Liver (tissue), 8 donors: ENCODE measurements at regions not wholly inside any gene's neighbourhood (a gene's known extent, or its start where the extent isn't known, plus 50 kb on each side); places are given as distances from the start of the nearest gene placed in this dataset.

Experiments
- DNase-seq: peaks from one replicate; pipeline ENCODE4 v3.0.0-alpha.2; 2017; ENCODE audit warnings: low spot score
- H3K27ac ChIP-seq, 2 donors: one replicate each; pipeline ENCODE4 v1.7.0; 2013; ENCODE audit warnings: inconsistent platforms in 2 of 2, low read length in 2 of 2, control low read depth in 1 of 2, low read depth in 1 of 2, mild to moderate bottlenecking in 1 of 2
- H3K27me3 ChIP-seq, 4 donors: one replicate each; pipeline versions ENCODE4 v1.6.1 to v1.7.0; 2013; ENCODE audit warnings: low read length in 3 of 4, inconsistent platforms in 1 of 4, mild to moderate bottlenecking in 1 of 4, moderate library complexity in 1 of 4; ENCODE audit not compliant: control insufficient read depth in 4 of 4, insufficient read depth in 4 of 4
- H3K36me3 ChIP-seq, 4 donors: one replicate each; pipeline versions ENCODE4 v1.6.1 to v1.7.0; 2013; ENCODE audit warnings: low read length in 3 of 4, mild to moderate bottlenecking in 3 of 4, low read depth in 1 of 4, moderate library complexity in 1 of 4; ENCODE audit not compliant: control insufficient read depth in 4 of 4, insufficient read depth in 3 of 4
- H3K4me1 ChIP-seq, 4 donors: one replicate each; pipeline versions ENCODE4 v1.6.1 to v1.7.0; 2013; ENCODE audit warnings: low read length in 3 of 4, mild to moderate bottlenecking in 3 of 4, moderate library complexity in 1 of 4; ENCODE audit not compliant: control insufficient read depth in 4 of 4, insufficient read depth in 4 of 4
- H3K4me3 ChIP-seq, 3 donors: one replicate each; pipeline versions ENCODE4 v1.6.1 to v1.7.0; 2013; ENCODE audit warnings: low read length in 3 of 3, control low read depth in 1 of 3, low read depth in 1 of 3, mild to moderate bottlenecking in 1 of 3
- H3K9ac ChIP-seq, 2 donors: one replicate each; pipeline ENCODE4 v1.7.0; 2013; ENCODE audit warnings: low read length in 2 of 2, mild to moderate bottlenecking in 2 of 2, moderate library complexity in 2 of 2, control low read depth in 1 of 2, low read depth in 1 of 2
- H3K9me3 ChIP-seq, 4 donors: one replicate each; pipeline versions ENCODE4 v1.6.1 to v1.7.0; 2013; ENCODE audit warnings: low read length in 3 of 4; ENCODE audit not compliant: control insufficient read depth in 4 of 4
- CTCF ChIP-seq: fragments of 150-350 bp; IDR thresholded peaks from 2 replicates; pipeline ENCODE4 v1.5.1; 2017; ENCODE audit warnings: improper control_type of control experiment, low read depth, low read length; ENCODE audit not compliant: missing input control
- EGR1 ChIP-seq, 2 donors: IDR thresholded peaks; 2 replicates each; pipeline ENCODE4 v1.6.1; 2016 to 2018; ENCODE audit warnings: antibody characterized with exemption in 2 of 2, low read depth in 2 of 2
- FOXA1 ChIP-seq: IDR thresholded peaks from 2 replicates; pipeline ENCODE4 v1.6.1; 2016; ENCODE audit warnings: antibody characterized with exemption
- FOXA2 ChIP-seq: IDR thresholded peaks from 2 replicates; pipeline ENCODE4 v1.6.1; 2016; ENCODE audit warnings: antibody characterized with exemption
- GABPA ChIP-seq, 2 donors: IDR thresholded peaks in 1 of 2; conservative IDR thresholded peaks in 1 of 2; 2 replicates each; pipeline ENCODE4 v1.6.1; 2016; ENCODE audit warnings: antibody characterized with exemption in 2 of 2, mild to moderate bottlenecking in 1 of 2, moderate library complexity in 1 of 2
- HNF4A ChIP-seq, 2 donors: conservative IDR thresholded peaks; 2 replicates each; pipeline ENCODE4 v1.6.1; 2016; ENCODE audit warnings: antibody characterized with exemption in 2 of 2, mild to moderate bottlenecking in 2 of 2
- HNF4G ChIP-seq: IDR thresholded peaks from 2 replicates; pipeline ENCODE4 v1.6.1; 2016; ENCODE audit warnings: antibody characterized with exemption
- JUND ChIP-seq, 2 donors: IDR thresholded peaks; 2 replicates each; pipeline ENCODE4 v1.6.1; 2016; ENCODE audit warnings: antibody characterized with exemption in 2 of 2
- MAX ChIP-seq: IDR thresholded peaks from 2 replicates; pipeline ENCODE4 v1.6.1; 2016; ENCODE audit warnings: antibody characterized with exemption
- NR2F2 ChIP-seq: IDR thresholded peaks from 2 replicates; pipeline ENCODE4 v1.6.1; 2016; ENCODE audit warnings: antibody characterized with exemption
- RAD21 ChIP-seq, 2 donors: IDR thresholded peaks; 2 replicates each; pipeline ENCODE4 v1.6.1; 2016; ENCODE audit warnings: antibody characterized with exemption in 2 of 2, mild to moderate bottlenecking in 2 of 2
- REST ChIP-seq: IDR thresholded peaks from 2 replicates; pipeline ENCODE4 v1.6.1; 2016; ENCODE audit warnings: antibody characterized with exemption, mild to moderate bottlenecking
- RXRA ChIP-seq, 2 donors: IDR thresholded peaks; 2 replicates each; pipeline ENCODE4 v1.6.1; 2017 to 2018; ENCODE audit warnings: antibody characterized with exemption in 2 of 2, mild to moderate bottlenecking in 1 of 2
- SP1 ChIP-seq: IDR thresholded peaks from 2 replicates; pipeline ENCODE4 v1.6.1; 2018; ENCODE audit warnings: antibody characterized with exemption, mild to moderate bottlenecking
- TAF1 ChIP-seq: conservative IDR thresholded peaks from 2 replicates; pipeline ENCODE4 v1.6.1; 2016; ENCODE audit warnings: antibody characterized with exemption, mild to moderate bottlenecking
- YY1 ChIP-seq: IDR thresholded peaks from 2 replicates; pipeline ENCODE4 v1.6.1; 2016; ENCODE audit warnings: antibody characterized with exemption, mild to moderate bottlenecking
- WGBS: extraction: QIAGEN DNeasy Blood & Tissue Kit; methylation state at CpG from one replicate; pipeline ENCODE4 v1.1.7; 2013; 5-methylcytosine and 5-hydroxymethylcytosine counted together
- TF ChIP-seq, protein P1 (sequence below): IDR thresholded peaks from 2 replicates; pipeline ENCODE4 v1.6.1; 2016; ENCODE audit warnings: antibody characterized with exemption
- TF ChIP-seq, protein P2 (sequence below): IDR thresholded peaks from 2 replicates; pipeline ENCODE4 v1.6.1; 2016; ENCODE audit warnings: antibody characterized with exemption
- donor health status: healthy.
- donor health status: healthy.
- donor health status: healthy.
- donor health status: healthy.
- donor health status: healthy.

DNA sequence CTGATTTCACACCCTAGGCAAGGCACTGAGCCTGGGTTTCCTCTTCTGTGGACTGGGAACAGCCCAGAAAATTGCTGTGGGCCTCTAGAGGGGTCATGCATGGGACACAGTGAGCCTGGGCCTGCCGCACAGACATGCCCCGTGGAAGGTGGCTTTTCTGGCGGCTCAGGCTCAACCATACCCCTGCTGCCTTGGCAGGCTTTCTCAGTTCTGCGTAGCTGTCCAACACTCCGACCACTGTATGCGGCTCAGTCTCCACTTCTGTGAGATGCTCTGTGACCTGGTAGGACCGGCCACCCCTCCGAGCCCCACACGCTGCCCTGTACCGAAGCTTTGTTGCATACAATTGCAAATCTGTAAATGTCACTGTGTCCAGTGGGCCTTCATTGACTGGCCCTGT lies 126.3 kb downstream of the UQCRFS1 start:
- no peak for DNase-seq
- H3K9ac ChIP-seq, result no peak overlapping the region
- no peaks in the 10 kb centered on the region for H3K36me3 ChIP-seq
- TF ChIP-seq RXRA (IDR thresholded peaks at IDR 0.05), result no peak
- TF ChIP-seq NR2F2, result no peak
- no peak for TF ChIP-seq MAX
- TF ChIP-seq, protein P1, sequence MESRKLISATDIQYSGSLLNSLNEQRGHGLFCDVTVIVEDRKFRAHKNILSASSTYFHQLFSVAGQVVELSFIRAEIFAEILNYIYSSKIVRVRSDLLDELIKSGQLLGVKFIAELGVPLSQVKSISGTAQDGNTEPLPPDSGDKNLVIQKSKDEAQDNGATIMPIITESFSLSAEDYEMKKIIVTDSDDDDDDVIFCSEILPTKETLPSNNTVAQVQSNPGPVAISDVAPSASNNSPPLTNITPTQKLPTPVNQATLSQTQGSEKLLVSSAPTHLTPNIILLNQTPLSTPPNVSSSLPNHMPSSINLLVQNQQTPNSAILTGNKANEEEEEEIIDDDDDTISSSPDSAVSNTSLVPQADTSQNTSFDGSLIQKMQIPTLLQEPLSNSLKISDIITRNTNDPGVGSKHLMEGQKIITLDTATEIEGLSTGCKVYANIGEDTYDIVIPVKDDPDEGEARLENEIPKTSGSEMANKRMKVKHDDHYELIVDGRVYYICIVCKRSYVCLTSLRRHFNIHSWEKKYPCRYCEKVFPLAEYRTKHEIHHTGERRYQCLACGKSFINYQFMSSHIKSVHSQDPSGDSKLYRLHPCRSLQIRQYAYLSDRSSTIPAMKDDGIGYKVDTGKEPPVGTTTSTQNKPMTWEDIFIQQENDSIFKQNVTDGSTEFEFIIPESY, result no peak
- TF ChIP-seq SP1, result no peak
- TF ChIP-seq, protein P2, sequence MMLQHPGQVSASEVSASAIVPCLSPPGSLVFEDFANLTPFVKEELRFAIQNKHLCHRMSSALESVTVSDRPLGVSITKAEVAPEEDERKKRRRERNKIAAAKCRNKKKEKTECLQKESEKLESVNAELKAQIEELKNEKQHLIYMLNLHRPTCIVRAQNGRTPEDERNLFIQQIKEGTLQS, result no peak
- TF ChIP-seq HNF4G, result no peak
- no peak for TF ChIP-seq FOXA1
- TF ChIP-seq EGR1 (IDR thresholded peaks at IDR 0.05; ENCODE audit: low read depth in 2 of 2), result no peak
- no peak for TF ChIP-seq HNF4A (conservative IDR thresholded peaks at IDR 0.05)
- TF ChIP-seq RAD21 (IDR thresholded peaks at IDR 0.05), result no peak
- TF ChIP-seq REST, result no peak
- TF ChIP-seq GABPA (IDR thresholded peaks at IDR 0.05 in 1 of 2, conservative IDR thresholded peaks at IDR 0.05 in 1 of 2), result no peak
- TF ChIP-seq CTCF, result no peak
- no peak for TF ChIP-seq JUND (IDR thresholded peaks at IDR 0.05)
- TF ChIP-seq FOXA2, result no peak
- no peak for TF ChIP-seq TAF1
- no peak for TF ChIP-seq YY1
- no peaks in the 10 kb centered on the region for H3K4me1 ChIP-seq
- peaks cover 0 to 3% (median 2%) of the 10 kb centered on the region in 4 donors for H3K27me3 ChIP-seq
- WGBS, result 95% methylated on average over 10 of the region's 10 CpGs
- H3K9me3 ChIP-seq, result no peaks in the 10 kb centered on the region
- no peak overlapping the region for H3K27ac ChIP-seq
- H3K4me3 ChIP-seq, result no peak overlapping the region
